RWPE2 (cell line): ENCODE measurements at regions not wholly inside any gene's neighbourhood (a gene's known extent, or its start where the extent isn't known, plus 50 kb on each side); places are given as distances from the start of the nearest gene placed in this dataset.

Source experiments
- ATAC-seq: fragments of 200-7000 bp; cut with Tn5 transposase; 3 replicates; pipeline ENCODE4 v1.9.1; 2021; ENCODE audit warnings: low read depth
- DNase-seq: peaks from one replicate; pipeline ENCODE4 v3.0.0-alpha.2; 2020; ENCODE audit warnings: low spot score
- H3K27ac ChIP-seq: fragments of 450-650 bp; 2 replicates; pipeline ENCODE4 v1.5.1; 2017; ENCODE audit warnings: mild to moderate bottlenecking; ENCODE audit not compliant: poor library complexity, severe bottlenecking
- H3K27me3 ChIP-seq: fragments of 250-450 bp; sonication (Bioruptor Pico); 2 replicates; pipeline ENCODE4 v1.5.1; 2021; ENCODE audit warnings: mild to moderate bottlenecking, moderate library complexity; ENCODE audit not compliant: insufficient read depth, poor library complexity, severe bottlenecking
- H3K36me3 ChIP-seq: fragments of 250-450 bp; sonication (Bioruptor Pico); 2 replicates; pipeline ENCODE4 v1.5.1; 2020; ENCODE audit warnings: low read depth, mild to moderate bottlenecking, moderate library complexity
- H3K4me1 ChIP-seq: fragments of 250-450 bp; sonication (Bioruptor Pico); 2 replicates; pipeline ENCODE4 v1.5.1; 2021; ENCODE audit warnings: mild to moderate bottlenecking, moderate library complexity; ENCODE audit not compliant: insufficient read depth, poor library complexity, severe bottlenecking
- H3K4me3 ChIP-seq: fragments of 250-450 bp; sonication (Bioruptor Pico); 2 replicates; pipeline ENCODE4 v1.5.1; 2021; ENCODE audit warnings: mild to moderate bottlenecking, moderate library complexity; ENCODE audit not compliant: severe bottlenecking
- H3K9me3 ChIP-seq: fragments of 250-450 bp; sonication (Bioruptor Pico); 2 replicates; pipeline ENCODE4 v1.5.1; 2021; ENCODE audit warnings: mild to moderate bottlenecking, moderate library complexity; ENCODE audit not compliant: severe bottlenecking
- CTCF ChIP-seq: fragments of 450-650 bp; IDR thresholded peaks from one replicate; pipeline ENCODE4 v1.5.1; 2017; ENCODE audit warnings: mild to moderate bottlenecking, moderate library complexity; ENCODE audit not compliant: poor library complexity, severe bottlenecking

GRCh38 chr22:19646383-19646782 lies 67.9 kb upstream of the SEPTIN5 start:
- peaks cover 13% of the 10 kb centered on the region for H3K9me3 ChIP-seq
- no peaks in the 10 kb centered on the region for H3K36me3 ChIP-seq
- H3K27ac ChIP-seq: no peak overlapping the region
- no peak for TF ChIP-seq CTCF
- no peak overlapping the region for H3K4me3 ChIP-seq
- ATAC-seq: no peak
- peaks cover 3% of the 10 kb centered on the region for H3K27me3 ChIP-seq
- H3K4me1 ChIP-seq: no peaks in the 10 kb centered on the region
- DNase-seq: no peak

- H3K36me3 ChIP-seq: no peaks in the 10 kb centered on the region
- DNase-seq: no peak
- H3K4me3 ChIP-seq: no peak overlapping the region
- H3K27ac ChIP-seq: no peak overlapping the region
- peaks cover 3% of the 10 kb centered on the region for H3K27me3 ChIP-seq
- no peak for ATAC-seq
- H3K4me1 ChIP-seq: no peaks in the 10 kb centered on the region
- H3K9me3 ChIP-seq: peaks cover 13% of the 10 kb centered on the region
- no peak for TF ChIP-seq CTCF
Observed at GRCh38 chr22:19648419-19648929, 65.8 kb upstream of the SEPTIN5 start.

GRCh38 chr22:19652316-19652715 lies 62.0 kb upstream of the SEPTIN5 start:
- DNase-seq (no peak), ATAC-seq (no peak)
- Histone ChIP-seq H3K27me3 (peaks cover 3% of the 10 kb centered on the region), H3K9me3 (peaks cover 9% of the 10 kb centered on the region), H3K27ac (no peak overlapping the region), H3K36me3 (no peaks in the 10 kb centered on the region), H3K4me1 (no peaks in the 10 kb centered on the region), H3K4me3 (no peak overlapping the region)
- TF ChIP-seq CTCF: no peak

GRCh38 chr22:19654338-19654987 lies 59.8 kb upstream of the SEPTIN5 start:
- no peak overlapping the region for H3K27ac ChIP-seq
- no peaks in the 10 kb centered on the region for H3K9me3 ChIP-seq
- TF ChIP-seq CTCF: no peak
- no peak for ATAC-seq
- H3K27me3 ChIP-seq: peaks cover 3% of the 10 kb centered on the region
- DNase-seq: no peak
- no peaks in the 10 kb centered on the region for H3K4me1 ChIP-seq
- no peak overlapping the region for H3K4me3 ChIP-seq
- no peaks in the 10 kb centered on the region for H3K36me3 ChIP-seq

GRCh38 chr22:19655399-19655798 lies 58.9 kb upstream of the SEPTIN5 start:
- Histone ChIP-seq H3K9me3 (no peaks in the 10 kb centered on the region), H3K27me3 (no peaks in the 10 kb centered on the region), H3K4me1 (no peaks in the 10 kb centered on the region), H3K27ac (no peak overlapping the region), H3K36me3 (no peaks in the 10 kb centered on the region), H3K4me3 (no peak overlapping the region)
- DNase-seq (no peak), ATAC-seq (no peak)
- TF ChIP-seq CTCF: no peak
